ENCODE measurements at regions not wholly inside any gene's neighbourhood (a gene's known extent, or its start where the extent isn't known, plus 50 kb on each side); places are given as distances from the start of the nearest gene placed in this dataset.

DNA sequence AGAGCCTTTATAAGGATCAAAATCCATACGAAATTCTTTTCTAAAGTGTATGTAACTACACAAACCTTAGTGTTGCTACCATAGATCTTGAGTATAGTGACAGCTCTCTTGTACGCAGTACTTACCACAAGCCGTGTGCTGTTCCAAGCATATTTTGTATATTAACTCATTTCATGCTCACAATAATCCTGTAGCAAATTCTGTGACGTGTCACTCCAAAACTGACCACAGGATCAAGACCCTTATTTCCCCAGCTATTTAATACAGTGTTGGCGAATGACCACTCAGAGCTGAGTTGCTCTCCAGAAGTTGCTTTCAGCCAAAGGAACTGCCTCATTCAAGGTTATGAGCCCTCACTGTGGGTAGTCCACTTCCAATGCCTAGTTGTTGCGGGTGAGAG is 169.8 kb downstream of the BTG1 start:
- TF ChIP-seq, protein P1, sequence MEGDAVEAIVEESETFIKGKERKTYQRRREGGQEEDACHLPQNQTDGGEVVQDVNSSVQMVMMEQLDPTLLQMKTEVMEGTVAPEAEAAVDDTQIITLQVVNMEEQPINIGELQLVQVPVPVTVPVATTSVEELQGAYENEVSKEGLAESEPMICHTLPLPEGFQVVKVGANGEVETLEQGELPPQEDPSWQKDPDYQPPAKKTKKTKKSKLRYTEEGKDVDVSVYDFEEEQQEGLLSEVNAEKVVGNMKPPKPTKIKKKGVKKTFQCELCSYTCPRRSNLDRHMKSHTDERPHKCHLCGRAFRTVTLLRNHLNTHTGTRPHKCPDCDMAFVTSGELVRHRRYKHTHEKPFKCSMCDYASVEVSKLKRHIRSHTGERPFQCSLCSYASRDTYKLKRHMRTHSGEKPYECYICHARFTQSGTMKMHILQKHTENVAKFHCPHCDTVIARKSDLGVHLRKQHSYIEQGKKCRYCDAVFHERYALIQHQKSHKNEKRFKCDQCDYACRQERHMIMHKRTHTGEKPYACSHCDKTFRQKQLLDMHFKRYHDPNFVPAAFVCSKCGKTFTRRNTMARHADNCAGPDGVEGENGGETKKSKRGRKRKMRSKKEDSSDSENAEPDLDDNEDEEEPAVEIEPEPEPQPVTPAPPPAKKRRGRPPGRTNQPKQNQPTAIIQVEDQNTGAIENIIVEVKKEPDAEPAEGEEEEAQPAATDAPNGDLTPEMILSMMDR (conservative IDR thresholded peaks at IDR 0.05; ENCODE audit: low read depth, low read length) = no peak
- TF ChIP-seq EZH2phosphoT487 (IDR thresholded peaks at IDR 0.05; ENCODE audit: borderline replicate concordance, low read length) (no peak), EZH2 (IDR thresholded peaks at IDR 0.05; ENCODE audit: low read length, unreplicated experiment) (no peak)

Measured in PC-3 (cell line).